ENCODE measurements at regions not wholly inside any gene's neighbourhood (a gene's known extent, or its start where the extent isn't known, plus 50 kb on each side); places are given as distances from the start of the nearest gene placed in this dataset.

- H3K27ac ChIP-seq: no peak overlapping the region
- H3K4me3 ChIP-seq (IDR thresholded peaks at IDR 0.05; ENCODE audit: insufficient read depth, low read depth, low read length): no peak overlapping the region
- H3K79me2 ChIP-seq (ENCODE audit: insufficient read depth, low read depth): no peaks in the 10 kb centered on the region
- H2AFZ ChIP-seq (ENCODE audit: low read depth): no peak overlapping the region
- H3K4me1 ChIP-seq (ENCODE audit: low read depth, poor library complexity, severe bottlenecking): no peaks in the 10 kb centered on the region
- H3K27me3 ChIP-seq (ENCODE audit: insufficient read depth, low read depth): no peaks in the 10 kb centered on the region
- no peak overlapping the region for H3K4me2 ChIP-seq
- TF ChIP-seq CTCF (conservative IDR thresholded peaks at IDR 0.05; ENCODE audit: low read depth, low read length): no peak
- H3K36me3 ChIP-seq (ENCODE audit: insufficient read depth): no peaks in the 10 kb centered on the region
- no peaks in the 10 kb centered on the region for H4K20me1 ChIP-seq (ENCODE audit: insufficient read depth)
- H3K9ac ChIP-seq: no peak overlapping the region
Measured at GRCh38 chr3:18044191-18044590, 301.8 kb upstream of the TBC1D5 start.

- Histone ChIP-seq H3K79me2 (ENCODE audit: insufficient read depth, low read depth) (no peaks in the 10 kb centered on the region), H4K20me1 (ENCODE audit: insufficient read depth) (no peaks in the 10 kb centered on the region), H3K4me1 (ENCODE audit: low read depth, poor library complexity, severe bottlenecking) (no peaks in the 10 kb centered on the region), H3K27me3 (ENCODE audit: insufficient read depth, low read depth) (no peaks in the 10 kb centered on the region), H3K4me2 (no peak overlapping the region), H3K36me3 (ENCODE audit: insufficient read depth) (no peaks in the 10 kb centered on the region), H2AFZ (ENCODE audit: low read depth) (no peak overlapping the region), H3K4me3 (IDR thresholded peaks at IDR 0.05; ENCODE audit: insufficient read depth, low read depth, low read length) (no peak overlapping the region), H3K9ac (no peak overlapping the region), H3K27ac (no peak overlapping the region)
- no peak for TF ChIP-seq CTCF (conservative IDR thresholded peaks at IDR 0.05; ENCODE audit: low read depth, low read length)
Measured at GRCh38 chr3:18036450-18036815, 294.0 kb upstream of the TBC1D5 start.

GRCh38 chr3:18035641-18036449 is 293.4 kb upstream of the TBC1D5 start:
- Histone ChIP-seq H3K27ac (no peak overlapping the region), H3K4me2 (no peak overlapping the region), H4K20me1 (ENCODE audit: insufficient read depth) (no peaks in the 10 kb centered on the region), H3K4me1 (ENCODE audit: low read depth, poor library complexity, severe bottlenecking) (no peaks in the 10 kb centered on the region), H2AFZ (ENCODE audit: low read depth) (no peak overlapping the region), H3K36me3 (ENCODE audit: insufficient read depth) (no peaks in the 10 kb centered on the region), H3K79me2 (ENCODE audit: insufficient read depth, low read depth) (no peaks in the 10 kb centered on the region), H3K27me3 (ENCODE audit: insufficient read depth, low read depth) (no peaks in the 10 kb centered on the region), H3K4me3 (IDR thresholded peaks at IDR 0.05; ENCODE audit: insufficient read depth, low read depth, low read length) (no peak overlapping the region), H3K9ac (no peak overlapping the region)
- no peak for TF ChIP-seq CTCF (conservative IDR thresholded peaks at IDR 0.05; ENCODE audit: low read depth, low read length)

GRCh38 chr3:18033581-18034108 is 291.2 kb upstream of the TBC1D5 start:
- H3K36me3 ChIP-seq (ENCODE audit: insufficient read depth): no peaks in the 10 kb centered on the region
- H3K27ac ChIP-seq: no peak overlapping the region
- no peak overlapping the region for H2AFZ ChIP-seq (ENCODE audit: low read depth)
- no peak overlapping the region for H3K9ac ChIP-seq
- H4K20me1 ChIP-seq (ENCODE audit: insufficient read depth): no peaks in the 10 kb centered on the region
- H3K27me3 ChIP-seq (ENCODE audit: insufficient read depth, low read depth): no peaks in the 10 kb centered on the region
- H3K4me2 ChIP-seq: no peak overlapping the region
- no peaks in the 10 kb centered on the region for H3K79me2 ChIP-seq (ENCODE audit: insufficient read depth, low read depth)
- H3K4me1 ChIP-seq (ENCODE audit: low read depth, poor library complexity, severe bottlenecking): no peaks in the 10 kb centered on the region
- TF ChIP-seq CTCF (conservative IDR thresholded peaks at IDR 0.05; ENCODE audit: low read depth, low read length): no peak
- H3K4me3 ChIP-seq (IDR thresholded peaks at IDR 0.05; ENCODE audit: insufficient read depth, low read depth, low read length): no peak overlapping the region
